Caki2 (cell line): ENCODE measurements at regions not wholly inside any gene's neighbourhood (a gene's known extent, or its start where the extent isn't known, plus 50 kb on each side); places are given as distances from the start of the nearest gene placed in this dataset.

Experiments used
- DNase-seq: peaks from one replicate; pipeline ENCODE4 v3.0.0-alpha.2; 2015; ENCODE audit warnings: low read depth
- in situ Hi-C: cut with HindIII; loops from 2 replicates; pipeline ENCODE4 v1.10.0; 2016; ENCODE audit warnings: low sequenced_read_pairs, low pct_unique_long_range_greater_than_20kb, mixed read lengths

- no peak for DNase-seq
- in situ Hi-C loops, result no loop called here
Observed at GRCh38 chr9:1653282-1653681, 361.9 kb upstream of the SMARCA2 start.

GRCh38 chr9:1658661-1659362, 356.3 kb upstream of the SMARCA2 start:
- DNase-seq, result no peak
- in situ Hi-C loops, result no loop called here

GRCh38 chr9:1659363-1659690, 355.8 kb upstream of the SMARCA2 start:
- in situ Hi-C loops, result no loop called here
- no peak for DNase-seq

GRCh38 chr9:1668441-1668840, 346.7 kb upstream of the SMARCA2 start:
- DNase-seq, result no peak
- in situ Hi-C loops, result no loop called here

GRCh38 chr9:1673300-1673699, 341.8 kb upstream of the SMARCA2 start:
- DNase-seq, result no peak
- in situ Hi-C loops, result no loop called here

- in situ Hi-C loops, result no loop called here
- no peak for DNase-seq
Observed at GRCh38 chr9:1676771-1677170, 338.4 kb upstream of the SMARCA2 start.

- no peak for DNase-seq
- in situ Hi-C loops, result no loop called here
Observed at GRCh38 chr9:1683951-1684350, 331.2 kb upstream of the SMARCA2 start.

- in situ Hi-C loops, result no loop called here
Observed at GRCh38 chr9:1698991-1699390, 316.2 kb upstream of the SMARCA2 start.

GRCh38 chr9:1701113-1701512, 314.0 kb upstream of the SMARCA2 start:
- DNase-seq, result no peak
- in situ Hi-C loops, result no loop called here

More at GRCh38 chr9:1698991-1699390, 316.2 kb upstream of the SMARCA2 start:
- no peak for DNase-seq

- in situ Hi-C loops, result no loop called here
- no peak for DNase-seq
Observed at GRCh38 chr9:1702701-1703100, 312.4 kb upstream of the SMARCA2 start.

GRCh38 chr9:1707291-1707690, 307.9 kb upstream of the SMARCA2 start:
- in situ Hi-C loops, result no loop called here
- no peak for DNase-seq

- in situ Hi-C loops, result no loop called here
- DNase-seq, result peak; percentile 13
Observed at GRCh38 chr9:1708219-1708618, 306.9 kb upstream of the SMARCA2 start.

GRCh38 chr9:1709347-1709746, 305.8 kb upstream of the SMARCA2 start:
- in situ Hi-C loops, result no loop called here
- DNase-seq, result no peak

GRCh38 chr9:1712861-1713450, 302.2 kb upstream of the SMARCA2 start:
- in situ Hi-C loops, result no loop called here
- no peak for DNase-seq

GRCh38 chr9:1713841-1714240, 301.3 kb upstream of the SMARCA2 start:
- in situ Hi-C loops, result no loop called here
- no peak for DNase-seq

GRCh38 chr9:1717882-1718281, 297.3 kb upstream of the SMARCA2 start:
- in situ Hi-C loops, result no loop called here

GRCh38 chr9:1718836-1719235, 296.3 kb upstream of the SMARCA2 start:
- in situ Hi-C loops, result no loop called here
- DNase-seq, result no peak

More at GRCh38 chr9:1717882-1718281, 297.3 kb upstream of the SMARCA2 start:
- DNase-seq, result no peak

GRCh38 chr9:1721196-1721595, 294.0 kb upstream of the SMARCA2 start:
- in situ Hi-C loops, result no loop called here
- no peak for DNase-seq

- no peak for DNase-seq
Observed at GRCh38 chr9:1722404-1722803, 292.7 kb upstream of the SMARCA2 start.

GRCh38 chr9:1723522-1724015, 291.6 kb upstream of the SMARCA2 start:
- in situ Hi-C loops, result no loop called here
- DNase-seq, result no peak

More at GRCh38 chr9:1722404-1722803, 292.7 kb upstream of the SMARCA2 start:
- in situ Hi-C loops, result no loop called here
